ENCODE measurements at regions not wholly inside any gene's neighbourhood (a gene's known extent, or its start where the extent isn't known, plus 50 kb on each side); places are given as distances from the start of the nearest gene placed in this dataset.

- no peak for DNase-seq
Observed at GRCh38 chr1:235925016-235925415, 58.3 kb upstream of the LYST start.

- no peak for DNase-seq
Observed at GRCh38 chr1:235923466-235924021, 56.8 kb upstream of the LYST start.

GRCh38 chr1:235920596-235921375, 54.1 kb upstream of the LYST start:
- DNase-seq: no peak

GRCh38 chr1:235919833-235920441, 53.2 kb upstream of the LYST start:
- DNase-seq: no peak

GRCh38 chr1:235919127-235919832, 52.6 kb upstream of the LYST start:
- DNase-seq: no peak

GRCh38 chr1:235918465-235918864, 51.8 kb upstream of the LYST start:
- DNase-seq: no peak

- peak; percentile 49 for DNase-seq
Observed at GRCh38 chr1:235918032-235918431, 51.3 kb upstream of the LYST start.

- peak; percentile 85 for DNase-seq
Observed at GRCh38 chr1:235917267-235917811, 50.6 kb upstream of the LYST start.
